H9 (cell line): ENCODE measurements at regions not wholly inside any gene's neighbourhood (a gene's known extent, or its start where the extent isn't known, plus 50 kb on each side); places are given as distances from the start of the nearest gene placed in this dataset.

Experiments used
- DNase-seq: peaks from one replicate; pipeline ENCODE4 v3.0.0-alpha.2; 2017
- H2AFZ ChIP-seq: one replicate; pipeline ENCODE4 v1.6.1; 2013; ENCODE audit warnings: mild to moderate bottlenecking, low read length, control low read depth, moderate library complexity
- H2AK5ac ChIP-seq: 2 replicates; pipeline ENCODE4 v1.6.1; 2013; ENCODE audit warnings: low read length, control low read depth, mixed read lengths; ENCODE audit not compliant: insufficient read length
- H2BK120ac ChIP-seq: one replicate; pipeline ENCODE4 v1.6.1; 2013; ENCODE audit warnings: low read depth, mild to moderate bottlenecking, low read length, control low read depth, inconsistent platforms; ENCODE audit not compliant: poor library complexity, severe bottlenecking
- H2BK12ac ChIP-seq: 2 replicates; pipeline ENCODE4 v1.6.1; 2013; ENCODE audit warnings: low read length, control low read depth, mixed read lengths, low read depth; ENCODE audit not compliant: insufficient read length
- H2BK15ac ChIP-seq: 2 replicates; pipeline ENCODE4 v1.6.1; 2013; ENCODE audit warnings: low read depth, low read length, control low read depth
- H2BK20ac ChIP-seq: one replicate; pipeline ENCODE4 v1.6.1; 2013; ENCODE audit warnings: low read depth, mild to moderate bottlenecking, low read length, control low read depth, inconsistent platforms; ENCODE audit not compliant: poor library complexity, severe bottlenecking
- H2BK5ac ChIP-seq: 2 replicates; pipeline ENCODE4 v1.6.1; 2013; ENCODE audit warnings: low read length, control low read depth, mixed read lengths; ENCODE audit not compliant: insufficient read length
- H3K14ac ChIP-seq: 2 replicates; pipeline ENCODE4 v1.6.1; 2013; ENCODE audit warnings: low read length, control low read depth; ENCODE audit not compliant: insufficient read depth
- H3K18ac ChIP-seq: 2 replicates; pipeline ENCODE4 v1.6.1; 2013; ENCODE audit warnings: low read depth, mild to moderate bottlenecking, mixed read lengths, low read length, control low read depth; ENCODE audit not compliant: insufficient read length
- H3K23ac ChIP-seq: 2 replicates; pipeline ENCODE4 v1.6.1; 2013; ENCODE audit warnings: low read length, control low read depth, mixed read lengths, low read depth; ENCODE audit not compliant: insufficient read length
- H3K23me2 ChIP-seq: 2 replicates; pipeline ENCODE4 v1.6.1; 2013; ENCODE audit warnings: low read depth, mild to moderate bottlenecking, mixed read lengths, low read length, control low read depth; ENCODE audit not compliant: insufficient read length, poor library complexity, severe bottlenecking
- H3K27ac ChIP-seq: 2 replicates; pipeline ENCODE4 v1.5.1; 2013; ENCODE audit warnings: low read length, control low read depth, mixed read lengths, low read depth; ENCODE audit not compliant: insufficient read length
- H3K27me3 ChIP-seq: 2 replicates; pipeline ENCODE4 v1.6.1; 2013; ENCODE audit warnings: low read length, control low read depth, inconsistent platforms; ENCODE audit not compliant: insufficient read depth
- H3K4ac ChIP-seq: 2 replicates; pipeline ENCODE4 v1.6.1; 2013; ENCODE audit warnings: low read depth, mild to moderate bottlenecking, control low read depth, inconsistent platforms, low read length, moderate library complexity
- H3K4me1 ChIP-seq: 2 replicates; pipeline ENCODE4 v1.6.1; 2013; ENCODE audit warnings: low read length, control low read depth, inconsistent platforms; ENCODE audit not compliant: insufficient read depth
- H3K4me2 ChIP-seq: 2 replicates; pipeline ENCODE4 v1.6.1; 2013; ENCODE audit warnings: low read length, control low read depth, mixed read lengths; ENCODE audit not compliant: insufficient read length, insufficient read depth
- H3K56ac ChIP-seq: 2 replicates; pipeline ENCODE4 v1.6.1; 2013; ENCODE audit warnings: low read depth, mild to moderate bottlenecking, mixed read lengths, low read length, control low read depth; ENCODE audit not compliant: insufficient read length
- H3K79me1 ChIP-seq: 2 replicates; pipeline ENCODE4 v1.6.1; 2013; ENCODE audit warnings: low read depth, mild to moderate bottlenecking, moderate library complexity, low read length, control low read depth, inconsistent platforms; ENCODE audit not compliant: insufficient read depth, poor library complexity, severe bottlenecking
- H3K79me2 ChIP-seq: 2 replicates; pipeline ENCODE4 v1.6.1; 2013; ENCODE audit warnings: low read length, control low read depth, inconsistent platforms; ENCODE audit not compliant: insufficient read depth
- H3K9ac ChIP-seq: 2 replicates; pipeline ENCODE4 v1.6.1; 2013; ENCODE audit warnings: low read length, control low read depth, mixed read lengths; ENCODE audit not compliant: insufficient read length; ENCODE audit errors: extremely low read depth
- H3K9me3 ChIP-seq: one replicate; pipeline ENCODE4 v1.6.1; 2013; ENCODE audit warnings: low read depth, low read length, inconsistent platforms; ENCODE audit not compliant: control insufficient read depth
- H3T11ph ChIP-seq: one replicate; pipeline ENCODE4 v1.6.1; 2013; ENCODE audit warnings: mild to moderate bottlenecking, low read length, control low read depth, inconsistent platforms
- H4K20me1 ChIP-seq: one replicate; pipeline ENCODE4 v1.6.1; 2013; ENCODE audit not compliant: control insufficient read depth, insufficient read length, insufficient read depth
- H4K5ac ChIP-seq: 2 replicates; pipeline ENCODE4 v1.6.1; 2013; ENCODE audit warnings: low read depth, mild to moderate bottlenecking, mixed read lengths, low read length, control low read depth; ENCODE audit not compliant: insufficient read length
- H4K8ac ChIP-seq: replicated peaks from 2 replicates; pipeline ENCODE4 v1.6.1; 2013; ENCODE audit warnings: low read length, control low read depth, mixed read lengths, low read depth; ENCODE audit not compliant: insufficient read length
- H4K91ac ChIP-seq: 2 replicates; pipeline ENCODE4 v1.6.1; 2013; ENCODE audit warnings: low read depth, mild to moderate bottlenecking, moderate library complexity, mixed read lengths, low read length, control low read depth; ENCODE audit not compliant: insufficient read length
- H3K27ac Mint-ChIP-seq, 3 experiments: 2 replicates in 2 of 3; 3 replicates in 1 of 3; pipeline ENCODE4 v1.8.0; 2020 to 2021; ENCODE audit warnings: mixed read lengths in 3 of 3, mild to moderate bottlenecking in 1 of 3, moderate library complexity in 1 of 3
- H3K27me3 Mint-ChIP-seq: 2 replicates; pipeline ENCODE4 v1.8.0; 2021; ENCODE audit warnings: low read depth, mild to moderate bottlenecking, moderate library complexity, mixed read lengths
- H3K36me3 Mint-ChIP-seq, 3 experiments: 2 replicates in 2 of 3; 3 replicates in 1 of 3; pipeline ENCODE4 v1.8.0; 2020 to 2021; ENCODE audit warnings: low read depth in 3 of 3, mixed read lengths in 3 of 3; ENCODE audit not compliant: insufficient read depth in 1 of 3
- H3K4me1 Mint-ChIP-seq, 2 experiments: 2 replicates each; pipeline ENCODE4 v1.8.0; 2020; ENCODE audit warnings: mixed read lengths in 2 of 2
- H3K4me3 Mint-ChIP-seq, 2 experiments: 2 replicates in 1 of 2; 3 replicates in 1 of 2; pipeline ENCODE4 v1.8.0; 2020 to 2021; ENCODE audit warnings: mild to moderate bottlenecking in 2 of 2, mixed read lengths in 2 of 2, moderate library complexity in 1 of 2
- H3K9me3 Mint-ChIP-seq, 2 experiments: 2 replicates in 1 of 2; 3 replicates in 1 of 2; pipeline ENCODE4 v1.8.0; 2020; ENCODE audit warnings: mild to moderate bottlenecking in 2 of 2, mixed read lengths in 2 of 2, moderate library complexity in 1 of 2
- CTCF ChIP-seq: fragments of 200-600 bp; sonication (generic); conservative IDR thresholded peaks from 3 replicates; pipeline ENCODE4 v1.8.0; 2021; ENCODE audit warnings: antibody characterized with exemption, mild to moderate bottlenecking
- WGBS: extraction: QIAGEN DNeasy Blood & Tissue Kit; methylation state at CpG from one replicate; pipeline ENCODE4 v1.1.7; 2013; ENCODE audit warnings: missing lambda C conversion rate, low lambda C conversion rate, mixed read lengths; ENCODE audit not compliant: insufficient read length; ENCODE audit errors: extremely low coverage; 5-methylcytosine and 5-hydroxymethylcytosine counted together

- Histone ChIP-seq H3K27ac (no peak overlapping the region), H2BK5ac (no peak overlapping the region), H3K4me1 (no peaks in the 10 kb centered on the region), H3K9me3 (no peaks in the 10 kb centered on the region), H3K27me3 (no peaks in the 10 kb centered on the region), H3K4me2 (no peak overlapping the region), H4K20me1 (no peaks in the 10 kb centered on the region), H2BK12ac (no peak overlapping the region), H3K79me1 (no peaks in the 10 kb centered on the region), H3K9ac (no peak overlapping the region), H3K18ac (no peak overlapping the region), H2BK20ac (no peak overlapping the region), H3T11ph (no peak overlapping the region), H2BK15ac (no peak overlapping the region), H4K91ac (no peak overlapping the region), H3K56ac (no peak overlapping the region), H2AK5ac (no peak overlapping the region), H2AFZ (peak overlapping the region; percentile 73), H3K23me2 (no peaks in the 10 kb centered on the region), H3K14ac (no peak overlapping the region), H3K4ac (no peak overlapping the region), H4K8ac (no peak overlapping the region), H3K79me2 (no peaks in the 10 kb centered on the region), H4K5ac (no peak overlapping the region), H3K23ac (no peak overlapping the region), H2BK120ac (no peak overlapping the region)
- H3K9me3 Mint-ChIP-seq, result peaks cover 2 to 6% of the 10 kb centered on the region in 2 experiments; a peak in 4 of 5 replicates
- no CpG with 5 or more reads among the region's 4 CpGs for WGBS
- DNase-seq, result no peak
- TF ChIP-seq CTCF, result no peak
- H3K4me3 Mint-ChIP-seq, result no peak overlapping the region
- H3K27ac Mint-ChIP-seq, result peak overlapping the region in 1 of 3 experiments; percentile 47; a peak in 1 of 7 replicates
- H3K27me3 Mint-ChIP-seq, result no peaks in the 10 kb centered on the region
- peaks cover 0 to 3% (median 0%) of the 10 kb centered on the region in 3 experiments; a peak in 1 of 7 replicates for H3K36me3 Mint-ChIP-seq
- peaks cover 7 to 10% of the 10 kb centered on the region in 2 experiments for H3K4me1 Mint-ChIP-seq
These were observed 124.6 kb upstream of the CXADR start for GRCh38 chr21:17388226-17388625.
